PC-9 (cell line): ENCODE measurements at regions not wholly inside any gene's neighbourhood (a gene's known extent, or its start where the extent isn't known, plus 50 kb on each side); places are given as distances from the start of the nearest gene placed in this dataset.
"Not testable (repeated sequence)": the region's sequence is repeated elsewhere in the genome, so short reads cannot be mapped to it uniquely, and the experiment has no call there.

Source experiments
- CTCF ChIP-seq: fragments of 200-600 bp; sonication (generic); conservative IDR thresholded peaks from 2 replicates; pipeline ENCODE4 v1.6.1; 2017; ENCODE audit warnings: mixed run types, antibody characterized with exemption, mild to moderate bottlenecking, moderate library complexity
- EZH2 ChIP-seq: fragments of 200-600 bp; sonication (generic); IDR thresholded peaks from 2 replicates; pipeline ENCODE4 v1.8.0; 2017; ENCODE audit warnings: antibody characterized with exemption, low read depth

- TF ChIP-seq CTCF, EZH2: not testable (repeated sequence)
These were observed 482.7 kb upstream of the DPP6 start for GRCh38 chr7:153569520-153569919.
